Activated CD4-positive, alpha-beta T cell treated with anti-CD3 and anti-CD28 coated beads, Interleukin-2, amount 50 U/mL, for 1 hour (primary cell): ENCODE measurements at regions not wholly inside any gene's neighbourhood (a gene's known extent, or its start where the extent isn't known, plus 50 kb on each side); places are given as distances from the start of the nearest gene placed in this dataset.
"Not testable (repeated sequence)": the region's sequence is repeated elsewhere in the genome, so short reads cannot be mapped to it uniquely, and the experiment has no call there.

Experiments
- DNase-seq: peaks from one replicate; pipeline ENCODE4 v3.0.0-alpha.2; 2020

- DNase-seq: no peak
Measured at GRCh38 chrX:148080593-148080992, 99.5 kb downstream of the FMR1NB start.

DNA sequence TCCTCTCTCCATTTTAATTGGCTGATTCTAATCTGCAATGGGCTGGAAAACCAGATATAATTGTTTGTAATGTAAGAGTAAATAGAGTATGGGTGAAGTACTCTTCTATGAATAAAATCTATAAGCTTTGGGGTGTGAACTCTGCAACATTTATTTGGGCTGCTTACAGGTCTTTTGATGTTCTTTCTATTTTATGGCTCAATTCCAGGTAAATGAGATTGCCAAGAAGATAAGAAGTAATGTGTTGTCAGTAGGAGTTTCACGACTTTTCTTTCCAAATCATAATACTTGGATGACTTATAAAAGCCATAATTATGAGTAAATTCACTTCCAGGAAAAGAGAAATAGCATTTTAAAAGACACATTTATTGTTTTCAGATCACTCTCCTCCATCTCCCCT lies 103.5 kb downstream of the FMR1NB start:
- no peak for DNase-seq

DNA sequence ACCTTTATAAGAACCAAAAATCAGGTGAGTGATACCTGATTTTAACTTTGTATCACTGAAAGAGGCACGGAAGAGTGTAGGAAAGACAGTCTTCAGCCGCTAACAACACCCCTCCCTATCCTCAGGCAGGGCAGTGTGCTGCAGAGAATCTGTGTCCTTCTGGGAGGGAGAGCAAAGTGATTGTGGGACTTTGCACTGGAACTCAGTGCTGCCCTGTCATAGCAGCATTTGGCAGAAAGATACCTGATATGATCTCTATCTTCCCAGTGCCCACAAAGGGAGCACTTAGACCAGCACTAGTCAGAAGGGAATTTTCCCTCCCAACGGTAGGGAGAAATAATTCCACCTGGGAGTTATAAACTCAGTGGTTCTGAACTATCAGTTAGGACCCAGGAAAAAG lies 139.0 kb downstream of the FMR1NB start:
- no peak for DNase-seq

DNA sequence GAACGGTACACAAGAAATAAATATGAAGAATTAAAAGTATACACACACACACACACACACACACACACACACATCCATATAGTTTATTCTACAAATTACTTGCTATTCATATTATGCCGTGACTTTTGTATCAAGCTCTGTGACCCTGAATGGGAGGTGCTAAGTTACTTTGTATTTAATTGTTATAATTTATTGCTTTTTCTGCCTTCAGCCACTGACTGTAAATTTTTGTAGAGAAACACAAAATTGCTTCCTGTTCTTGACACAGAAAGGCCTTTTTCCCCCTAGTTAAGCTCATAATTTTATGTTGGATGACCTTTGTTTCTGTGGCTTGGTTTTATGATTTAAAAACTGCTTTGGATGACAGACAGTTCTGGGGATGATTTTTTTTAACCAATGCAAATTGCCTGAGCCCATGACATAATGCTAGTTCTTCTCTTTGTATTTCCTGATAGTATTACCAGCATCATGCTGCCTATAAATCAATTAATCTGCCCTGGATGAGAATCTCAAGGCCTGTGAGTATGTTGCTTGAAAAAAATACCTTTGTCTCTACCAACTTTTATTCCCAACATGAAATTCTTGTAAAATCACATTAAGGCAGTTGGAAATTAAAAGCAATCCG lies 140.0 kb downstream of the FMR1NB start:
- no peak for DNase-seq

GRCh38 chrX:148128872-148129505 lies 147.9 kb downstream of the FMR1NB start:
- DNase-seq: not testable (repeated sequence)

- DNase-seq: no peak
Measured at GRCh38 chrX:148133105-148133725, 152.1 kb downstream of the FMR1NB start.

- no peak for DNase-seq
Measured at GRCh38 chrX:148134578-148134977, 153.4 kb downstream of the FMR1NB start.

GRCh38 chrX:148135738-148136137 lies 154.6 kb downstream of the FMR1NB start:
- no peak for DNase-seq

- DNase-seq: no peak
Measured at GRCh38 chrX:148146121-148146520, 165.0 kb downstream of the FMR1NB start.

GRCh38 chrX:148156986-148157385 lies 175.8 kb downstream of the FMR1NB start:
- DNase-seq: no peak

DNA sequence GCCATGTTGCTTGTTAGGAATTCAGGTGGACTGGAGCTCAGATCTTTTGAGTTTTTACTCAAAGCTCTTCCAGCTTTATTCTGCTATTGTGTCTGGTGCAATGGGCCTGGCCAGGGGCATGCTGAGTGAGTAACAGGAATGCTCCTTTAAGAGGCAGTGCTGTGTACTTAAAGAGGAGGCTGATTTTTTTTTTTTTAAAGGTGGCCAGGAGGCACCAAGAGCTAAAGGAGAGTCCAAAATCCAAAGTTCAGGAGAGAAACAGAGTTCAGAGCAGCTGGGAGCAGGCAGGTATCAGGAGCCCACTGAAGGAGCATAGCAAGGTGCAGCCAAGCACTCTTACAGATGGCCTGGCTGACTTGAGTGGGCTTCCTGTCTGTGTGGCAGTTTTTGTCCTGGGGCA lies 178.7 kb downstream of the FMR1NB start:
- DNase-seq: no peak

GRCh38 chrX:148161701-148162100 lies 180.6 kb downstream of the FMR1NB start:
- DNase-seq: no peak

DNA sequence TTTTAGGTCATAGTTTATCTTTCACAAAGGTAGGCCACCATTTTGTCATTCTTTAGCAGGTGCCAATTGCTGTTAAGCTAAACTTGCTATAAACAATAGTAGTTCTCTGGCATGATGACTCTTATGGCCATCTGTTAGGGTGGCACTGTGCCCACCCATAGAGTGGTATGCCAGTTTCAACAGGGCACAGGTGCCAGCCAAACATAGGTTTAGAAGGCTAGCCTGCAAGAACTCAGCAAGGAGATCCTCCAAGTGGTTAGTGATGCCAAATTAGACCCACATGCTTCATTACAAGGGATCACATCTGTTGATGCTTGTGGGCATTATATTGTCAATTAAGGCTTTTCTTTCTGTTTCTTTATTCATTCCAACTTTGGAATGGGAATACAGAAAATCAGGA lies 204.5 kb downstream of the FMR1NB start:
- DNase-seq: no peak

DNA sequence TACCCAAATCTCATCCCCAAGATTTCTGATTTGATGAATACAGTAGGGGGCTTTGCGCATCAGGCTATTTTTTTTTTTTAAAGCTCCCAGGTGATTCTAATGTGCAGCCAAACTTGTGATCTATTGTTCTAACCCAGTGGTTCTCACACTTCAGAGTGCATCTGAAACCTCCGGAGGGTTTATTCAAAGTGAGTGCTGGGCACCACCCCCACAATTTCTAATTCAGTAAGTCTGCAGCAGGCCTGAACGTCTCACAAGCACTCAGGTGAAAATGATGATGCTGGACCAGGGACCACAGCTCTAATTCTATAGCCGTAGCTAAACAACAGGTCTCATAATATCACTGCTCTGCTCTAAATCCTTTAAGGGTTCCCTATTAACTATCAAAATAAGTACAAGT lies 211.4 kb downstream of the FMR1NB start:
- no peak for DNase-seq

GRCh38 chrX:148193759-148194158 lies 212.6 kb downstream of the FMR1NB start:
- no peak for DNase-seq

DNA sequence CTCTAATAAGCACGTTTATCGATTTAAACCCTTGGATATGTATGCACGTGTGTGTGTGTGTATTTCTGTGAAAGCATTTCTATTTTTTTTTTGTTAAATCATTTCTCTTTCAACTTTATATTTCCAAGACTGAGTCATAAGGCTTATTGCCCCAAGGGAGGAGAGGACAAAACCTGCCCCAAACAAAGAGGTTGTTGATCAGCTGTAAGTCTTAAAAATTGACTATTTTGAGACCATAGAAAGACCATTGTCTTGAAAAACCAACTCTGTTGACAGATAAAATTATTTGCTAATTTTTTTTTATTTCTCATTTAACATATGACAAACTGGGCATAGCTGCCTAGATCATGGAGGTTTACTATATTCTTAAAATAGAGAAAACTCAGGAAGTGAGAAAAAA lies 222.4 kb downstream of the FMR1NB start:
- no peak for DNase-seq

DNA sequence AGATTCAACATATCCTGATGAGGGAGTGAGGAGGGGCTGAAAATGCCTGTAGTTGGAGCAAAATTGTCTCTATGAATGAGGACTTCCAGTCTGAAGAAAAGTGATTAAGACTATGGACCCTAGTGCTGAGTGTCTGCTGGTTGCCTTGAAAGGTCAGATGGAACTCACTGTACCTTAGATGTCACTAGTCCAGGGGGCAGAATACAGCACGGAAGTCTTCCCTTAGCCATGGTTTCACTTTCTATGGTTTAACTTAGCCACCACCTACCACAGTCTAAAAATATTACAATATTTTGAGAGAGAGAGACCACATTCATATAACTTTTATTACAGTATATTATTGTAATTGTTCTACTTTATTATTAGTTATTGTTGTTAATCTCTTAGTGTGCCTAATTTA lies 223.1 kb downstream of the FMR1NB start:
- DNase-seq: no peak

- DNase-seq: no peak
Measured at GRCh38 chrX:148214786-148215185, 233.6 kb downstream of the FMR1NB start.

- DNase-seq: no peak
Measured at GRCh38 chrX:148215726-148216125, 234.6 kb downstream of the FMR1NB start.

- no peak for DNase-seq
Measured at GRCh38 chrX:148223361-148223760, 242.2 kb downstream of the FMR1NB start.

DNA sequence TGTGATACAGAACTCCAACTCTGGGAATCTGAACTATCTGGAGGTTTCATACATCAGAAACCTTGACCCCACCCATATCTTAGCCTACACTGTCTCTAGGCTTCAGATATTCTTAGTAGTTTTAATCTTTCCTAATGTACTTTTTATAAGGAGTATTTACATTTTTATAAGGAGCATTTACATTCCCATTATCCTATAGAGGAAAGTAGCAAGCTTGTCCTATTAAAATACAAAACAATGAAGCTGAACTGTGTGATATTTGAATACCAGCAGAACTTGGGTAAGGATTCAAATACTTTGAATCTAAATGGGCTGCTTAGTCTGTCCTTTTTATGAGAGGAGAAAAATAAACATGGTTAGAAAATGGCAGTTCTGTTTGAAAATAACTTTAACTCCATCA lies 247.4 kb downstream of the FMR1NB start:
- DNase-seq: no peak

DNA sequence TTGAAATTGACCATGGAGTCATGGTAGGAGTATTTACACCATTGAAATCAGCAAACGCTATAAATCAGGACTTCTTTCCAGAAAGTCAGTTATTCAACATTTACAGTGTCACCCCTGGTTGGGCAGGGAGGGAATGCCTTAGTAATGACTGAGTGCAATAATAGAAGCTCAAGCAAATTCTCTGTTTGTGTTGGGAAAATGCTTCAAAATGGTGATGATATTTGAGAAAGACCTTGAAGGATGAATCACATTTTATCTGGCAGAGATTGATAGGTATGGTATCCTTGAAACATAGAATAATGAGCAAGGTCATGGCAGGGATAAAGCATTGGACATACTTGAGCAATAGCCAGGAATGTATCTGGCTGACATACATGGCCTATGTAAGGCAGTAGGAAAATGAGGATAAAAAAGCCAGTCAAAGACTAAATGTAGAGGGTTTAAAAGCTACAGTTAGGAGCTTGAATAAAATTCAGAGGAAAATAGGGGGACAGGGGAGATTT lies 248.7 kb downstream of the FMR1NB start:
- no peak for DNase-seq

DNA sequence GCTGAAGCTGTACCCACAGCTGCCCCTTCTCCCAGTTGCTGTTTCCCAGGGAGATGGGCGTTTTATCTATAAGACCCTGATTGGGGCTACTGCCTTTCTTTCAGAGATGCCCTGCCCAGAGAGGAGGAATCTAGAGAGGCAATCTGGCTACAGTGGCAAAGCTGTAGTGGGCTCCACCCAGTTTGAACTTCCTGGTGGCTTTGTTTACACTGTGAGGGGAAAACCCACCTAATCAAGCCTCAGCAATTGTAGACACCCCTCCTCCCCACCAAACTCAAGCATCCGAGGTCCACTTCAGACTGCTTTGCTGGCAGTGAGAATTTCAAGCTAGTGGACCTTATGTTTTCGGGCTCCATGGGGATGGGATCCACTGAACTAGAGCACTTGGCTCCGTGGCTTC lies 240.4 kb upstream of the AFF2 start:
- DNase-seq: no peak

GRCh38 chrX:148265829-148266228 lies 234.6 kb upstream of the AFF2 start:
- no peak for DNase-seq
